PFSK-1 (cell line): ENCODE measurements at regions not wholly inside any gene's neighbourhood (a gene's known extent, or its start where the extent isn't known, plus 50 kb on each side); places are given as distances from the start of the nearest gene placed in this dataset.

Experiments
- FOXP2 ChIP-seq: optimal IDR thresholded peaks from 2 replicates; pipeline ENCODE3; 2011; ENCODE audit warnings: borderline replicate concordance, control low read depth, inconsistent platforms; ENCODE audit not compliant: insufficient read depth; ENCODE audit errors: extremely low read length, extremely low read depth
- POLR2AphosphoS5 ChIP-seq: IDR thresholded peaks from 2 replicates; pipeline ENCODE4 v1.6.1; 2012; ENCODE audit warnings: low read depth, mild to moderate bottlenecking, control low read depth, low read length, moderate library complexity
- REST ChIP-seq, 2 experiments: IDR thresholded peaks; 2 replicates each; pipeline versions ENCODE4 v1.6.1 to v1.8.0; 2011 to 2012; ENCODE audit warnings: low read depth in 2 of 2, low read length in 2 of 2, control low read depth in 1 of 2, inconsistent platforms in 1 of 2, mild to moderate bottlenecking in 1 of 2, moderate library complexity in 1 of 2; ENCODE audit not compliant: insufficient read depth in 1 of 2
- SIN3A ChIP-seq: IDR thresholded peaks from 2 replicates; pipeline ENCODE4 v1.6.1; 2012; ENCODE audit warnings: mild to moderate bottlenecking, low read length, moderate library complexity, borderline replicate concordance; ENCODE audit not compliant: insufficient read depth
- TAF1 ChIP-seq: IDR thresholded peaks from 2 replicates; pipeline ENCODE4 v1.6.1; 2012; ENCODE audit warnings: low read length, control low read depth, borderline replicate concordance; ENCODE audit not compliant: insufficient read depth

- TF ChIP-seq REST (IDR thresholded peaks at IDR 0.05; ENCODE audit: insufficient read depth in 1 of 2, low read depth in 2 of 2, low read length in 2 of 2), result no peak
- no peak for TF ChIP-seq SIN3A
- TF ChIP-seq FOXP2, result no peak
- TF ChIP-seq POLR2AphosphoS5, result no peak
- TF ChIP-seq TAF1, result no peak
Measured at GRCh38 chr9:79480639-79481038, 91.1 kb upstream of the TLE4 start.

- TF ChIP-seq POLR2AphosphoS5 (no peak), TAF1 (no peak), SIN3A (no peak), FOXP2 (no peak), REST (IDR thresholded peaks at IDR 0.05; ENCODE audit: insufficient read depth in 1 of 2, low read depth in 2 of 2, low read length in 2 of 2) (no peak)
Measured at GRCh38 chr9:79481846-79482477, 89.8 kb upstream of the TLE4 start.

- TF ChIP-seq POLR2AphosphoS5 (no peak), FOXP2 (no peak), SIN3A (no peak), TAF1 (no peak), REST (IDR thresholded peaks at IDR 0.05; ENCODE audit: insufficient read depth in 1 of 2, low read depth in 2 of 2, low read length in 2 of 2) (no peak)
Measured at GRCh38 chr9:79485258-79485657, 86.5 kb upstream of the TLE4 start.

- no peak for TF ChIP-seq POLR2AphosphoS5
- TF ChIP-seq REST (IDR thresholded peaks at IDR 0.05; ENCODE audit: insufficient read depth in 1 of 2, low read depth in 2 of 2, low read length in 2 of 2), result no peak
- TF ChIP-seq SIN3A, result no peak
- no peak for TF ChIP-seq FOXP2
- TF ChIP-seq TAF1, result no peak
Measured at GRCh38 chr9:79489261-79490000, 82.3 kb upstream of the TLE4 start.
